ENCODE measurements at regions not wholly inside any gene's neighbourhood (a gene's known extent, or its start where the extent isn't known, plus 50 kb on each side); places are given as distances from the start of the nearest gene placed in this dataset.

DNA sequence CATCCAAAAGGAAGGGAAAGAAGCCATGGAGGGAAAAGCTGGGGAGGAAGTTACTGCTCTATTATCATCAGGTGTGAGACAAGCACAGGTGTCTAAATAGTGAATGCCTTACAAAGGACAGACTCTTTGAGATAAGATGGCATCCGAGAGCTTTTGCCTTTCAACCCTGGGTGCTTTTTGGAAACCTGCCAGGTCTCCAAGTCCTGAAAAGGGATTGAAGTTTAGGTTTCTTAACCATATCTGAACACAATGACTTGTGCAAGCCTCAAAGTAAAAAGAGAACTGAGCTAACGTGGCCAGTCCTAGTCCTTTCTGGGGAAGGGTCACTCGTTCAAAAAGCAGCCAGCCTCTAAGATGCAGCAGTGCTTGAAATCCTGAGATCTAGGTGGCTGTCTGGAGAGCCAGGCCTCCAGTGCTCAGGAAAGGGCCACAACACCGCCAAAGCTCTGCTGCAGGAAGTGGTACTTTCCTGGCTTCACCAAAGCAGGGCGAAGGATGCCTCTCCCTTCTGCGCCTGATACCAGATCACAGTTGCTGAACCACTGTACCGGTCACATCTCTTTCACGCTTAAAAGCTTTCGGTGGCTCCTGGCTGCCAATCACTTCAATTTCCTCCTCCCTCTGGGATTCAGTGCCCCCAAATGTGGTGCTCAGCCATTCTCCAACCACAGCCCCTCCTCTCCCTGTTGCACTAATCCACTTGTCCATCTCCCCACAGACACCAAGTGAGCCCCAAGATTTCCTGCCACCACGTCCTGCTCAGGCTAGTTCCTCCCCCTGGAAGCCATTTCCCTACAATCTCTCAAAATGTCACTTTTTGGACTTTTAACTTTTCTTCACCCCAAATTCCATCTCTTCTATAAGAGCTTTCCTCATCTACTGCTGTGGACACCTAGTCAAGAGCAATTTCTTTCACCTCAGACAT, 104.1 kb upstream of the LPP start:
- no peak overlapping the region for H3K27ac Mint-ChIP-seq
- CTCF ChIA-PET = interaction anchor here (1.0 to 4.9 kb wide), 4 partner anchors 302 to 313 kb away, joined by 3 to 39 read pairs (median 4); partner anchors contain the start of gene BCL6
- ATAC-seq (no peak), DNase-seq (ENCODE audit: low spot score) (no peak)
- peaks cover 20% of the 10 kb centered on the region for H3K4me1 Mint-ChIP-seq
- H3K27me3 Mint-ChIP-seq (ENCODE audit: low read depth) = peaks cover 14% of the 10 kb centered on the region
- no peak overlapping the region for H3K4me3 Mint-ChIP-seq
- POLR2A ChIA-PET = no interaction called here
- H3K9me3 Mint-ChIP-seq = no peaks in the 10 kb centered on the region
- no peaks in the 10 kb centered on the region for H3K36me3 Mint-ChIP-seq
- TF ChIP-seq, protein P1, sequence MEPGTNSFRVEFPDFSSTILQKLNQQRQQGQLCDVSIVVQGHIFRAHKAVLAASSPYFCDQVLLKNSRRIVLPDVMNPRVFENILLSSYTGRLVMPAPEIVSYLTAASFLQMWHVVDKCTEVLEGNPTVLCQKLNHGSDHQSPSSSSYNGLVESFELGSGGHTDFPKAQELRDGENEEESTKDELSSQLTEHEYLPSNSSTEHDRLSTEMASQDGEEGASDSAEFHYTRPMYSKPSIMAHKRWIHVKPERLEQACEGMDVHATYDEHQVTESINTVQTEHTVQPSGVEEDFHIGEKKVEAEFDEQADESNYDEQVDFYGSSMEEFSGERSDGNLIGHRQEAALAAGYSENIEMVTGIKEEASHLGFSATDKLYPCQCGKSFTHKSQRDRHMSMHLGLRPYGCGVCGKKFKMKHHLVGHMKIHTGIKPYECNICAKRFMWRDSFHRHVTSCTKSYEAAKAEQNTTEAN (CRISPR knock-in tag; IDR thresholded peaks at IDR 0.05) = no peak
- TF ChIP-seq, protein P2, sequence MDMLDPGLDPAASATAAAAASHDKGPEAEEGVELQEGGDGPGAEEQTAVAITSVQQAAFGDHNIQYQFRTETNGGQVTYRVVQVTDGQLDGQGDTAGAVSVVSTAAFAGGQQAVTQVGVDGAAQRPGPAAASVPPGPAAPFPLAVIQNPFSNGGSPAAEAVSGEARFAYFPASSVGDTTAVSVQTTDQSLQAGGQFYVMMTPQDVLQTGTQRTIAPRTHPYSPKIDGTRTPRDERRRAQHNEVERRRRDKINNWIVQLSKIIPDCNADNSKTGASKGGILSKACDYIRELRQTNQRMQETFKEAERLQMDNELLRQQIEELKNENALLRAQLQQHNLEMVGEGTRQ (CRISPR knock-in tag; IDR thresholded peaks at IDR 0.05) = no peak
- TF ChIP-seq HMGA2 (CRISPR knock-in tag; IDR thresholded peaks at IDR 0.05) = no peak
- TF ChIP-seq, protein P3, sequence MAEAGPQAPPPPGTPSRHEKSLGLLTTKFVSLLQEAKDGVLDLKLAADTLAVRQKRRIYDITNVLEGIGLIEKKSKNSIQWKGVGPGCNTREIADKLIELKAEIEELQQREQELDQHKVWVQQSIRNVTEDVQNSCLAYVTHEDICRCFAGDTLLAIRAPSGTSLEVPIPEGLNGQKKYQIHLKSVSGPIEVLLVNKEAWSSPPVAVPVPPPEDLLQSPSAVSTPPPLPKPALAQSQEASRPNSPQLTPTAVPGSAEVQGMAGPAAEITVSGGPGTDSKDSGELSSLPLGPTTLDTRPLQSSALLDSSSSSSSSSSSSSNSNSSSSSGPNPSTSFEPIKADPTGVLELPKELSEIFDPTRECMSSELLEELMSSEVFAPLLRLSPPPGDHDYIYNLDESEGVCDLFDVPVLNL (CRISPR knock-in tag; IDR thresholded peaks at IDR 0.05; ENCODE audit: borderline replicate concordance, low read depth) = no peak
- TF ChIP-seq SMAD3 (CRISPR knock-in tag; IDR thresholded peaks at IDR 0.05; ENCODE audit: borderline replicate concordance) = no peak

DNA sequence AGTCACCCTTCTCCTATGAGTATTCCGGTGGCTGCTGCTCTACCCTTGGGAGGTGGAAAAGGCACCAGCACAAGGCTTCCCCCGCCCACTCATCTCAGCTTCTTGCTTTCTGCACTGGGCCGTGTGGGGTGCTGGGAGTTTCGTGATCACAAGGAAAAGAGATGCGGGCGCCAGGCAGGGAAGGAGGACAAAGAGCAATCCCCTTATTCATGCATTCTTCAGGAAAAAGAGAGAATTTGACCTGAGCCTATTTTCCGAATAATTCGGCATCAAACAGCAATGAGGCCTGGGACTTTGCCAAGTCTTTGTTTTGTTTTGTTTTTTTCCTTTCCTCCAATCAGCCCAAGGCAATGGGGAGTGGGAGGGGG, 102.2 kb upstream of the LPP start:
- no peak for DNase-seq (ENCODE audit: low spot score)
- TF ChIP-seq TEAD4 (CRISPR knock-in tag; IDR thresholded peaks at IDR 0.05) = no peak
- TF ChIP-seq RORB (CRISPR knock-in tag; IDR thresholded peaks at IDR 0.05) = no peak
- TF ChIP-seq, protein P4, sequence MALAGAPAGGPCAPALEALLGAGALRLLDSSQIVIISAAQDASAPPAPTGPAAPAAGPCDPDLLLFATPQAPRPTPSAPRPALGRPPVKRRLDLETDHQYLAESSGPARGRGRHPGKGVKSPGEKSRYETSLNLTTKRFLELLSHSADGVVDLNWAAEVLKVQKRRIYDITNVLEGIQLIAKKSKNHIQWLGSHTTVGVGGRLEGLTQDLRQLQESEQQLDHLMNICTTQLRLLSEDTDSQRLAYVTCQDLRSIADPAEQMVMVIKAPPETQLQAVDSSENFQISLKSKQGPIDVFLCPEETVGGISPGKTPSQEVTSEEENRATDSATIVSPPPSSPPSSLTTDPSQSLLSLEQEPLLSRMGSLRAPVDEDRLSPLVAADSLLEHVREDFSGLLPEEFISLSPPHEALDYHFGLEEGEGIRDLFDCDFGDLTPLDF (CRISPR knock-in tag; IDR thresholded peaks at IDR 0.05) = no peak
- no peak for TF ChIP-seq ZNF317 (CRISPR knock-in tag; IDR thresholded peaks at IDR 0.05; ENCODE audit: borderline replicate concordance, low read depth)
- TF ChIP-seq, protein P3 (CRISPR knock-in tag; IDR thresholded peaks at IDR 0.05; ENCODE audit: borderline replicate concordance, low read depth) = no peak
- TF ChIP-seq ELF4 (CRISPR knock-in tag; IDR thresholded peaks at IDR 0.05; ENCODE audit: low read depth) = no peak
- TF ChIP-seq SMAD3 (CRISPR knock-in tag; IDR thresholded peaks at IDR 0.05; ENCODE audit: borderline replicate concordance) = no peak
- TF ChIP-seq, protein P5, sequence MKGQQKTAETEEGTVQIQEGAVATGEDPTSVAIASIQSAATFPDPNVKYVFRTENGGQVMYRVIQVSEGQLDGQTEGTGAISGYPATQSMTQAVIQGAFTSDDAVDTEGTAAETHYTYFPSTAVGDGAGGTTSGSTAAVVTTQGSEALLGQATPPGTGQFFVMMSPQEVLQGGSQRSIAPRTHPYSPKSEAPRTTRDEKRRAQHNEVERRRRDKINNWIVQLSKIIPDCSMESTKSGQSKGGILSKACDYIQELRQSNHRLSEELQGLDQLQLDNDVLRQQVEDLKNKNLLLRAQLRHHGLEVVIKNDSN (CRISPR knock-in tag; IDR thresholded peaks at IDR 0.05) = no peak
- no peak for TF ChIP-seq ZNF396 (CRISPR knock-in tag; IDR thresholded peaks at IDR 0.05; ENCODE audit: borderline replicate concordance)
- TF ChIP-seq, protein P6, sequence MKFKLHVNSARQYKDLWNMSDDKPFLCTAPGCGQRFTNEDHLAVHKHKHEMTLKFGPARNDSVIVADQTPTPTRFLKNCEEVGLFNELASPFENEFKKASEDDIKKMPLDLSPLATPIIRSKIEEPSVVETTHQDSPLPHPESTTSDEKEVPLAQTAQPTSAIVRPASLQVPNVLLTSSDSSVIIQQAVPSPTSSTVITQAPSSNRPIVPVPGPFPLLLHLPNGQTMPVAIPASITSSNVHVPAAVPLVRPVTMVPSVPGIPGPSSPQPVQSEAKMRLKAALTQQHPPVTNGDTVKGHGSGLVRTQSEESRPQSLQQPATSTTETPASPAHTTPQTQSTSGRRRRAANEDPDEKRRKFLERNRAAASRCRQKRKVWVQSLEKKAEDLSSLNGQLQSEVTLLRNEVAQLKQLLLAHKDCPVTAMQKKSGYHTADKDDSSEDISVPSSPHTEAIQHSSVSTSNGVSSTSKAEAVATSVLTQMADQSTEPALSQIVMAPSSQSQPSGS (CRISPR knock-in tag; IDR thresholded peaks at IDR 0.05; ENCODE audit: borderline replicate concordance, low read depth) = no peak
- TF ChIP-seq, protein P7, sequence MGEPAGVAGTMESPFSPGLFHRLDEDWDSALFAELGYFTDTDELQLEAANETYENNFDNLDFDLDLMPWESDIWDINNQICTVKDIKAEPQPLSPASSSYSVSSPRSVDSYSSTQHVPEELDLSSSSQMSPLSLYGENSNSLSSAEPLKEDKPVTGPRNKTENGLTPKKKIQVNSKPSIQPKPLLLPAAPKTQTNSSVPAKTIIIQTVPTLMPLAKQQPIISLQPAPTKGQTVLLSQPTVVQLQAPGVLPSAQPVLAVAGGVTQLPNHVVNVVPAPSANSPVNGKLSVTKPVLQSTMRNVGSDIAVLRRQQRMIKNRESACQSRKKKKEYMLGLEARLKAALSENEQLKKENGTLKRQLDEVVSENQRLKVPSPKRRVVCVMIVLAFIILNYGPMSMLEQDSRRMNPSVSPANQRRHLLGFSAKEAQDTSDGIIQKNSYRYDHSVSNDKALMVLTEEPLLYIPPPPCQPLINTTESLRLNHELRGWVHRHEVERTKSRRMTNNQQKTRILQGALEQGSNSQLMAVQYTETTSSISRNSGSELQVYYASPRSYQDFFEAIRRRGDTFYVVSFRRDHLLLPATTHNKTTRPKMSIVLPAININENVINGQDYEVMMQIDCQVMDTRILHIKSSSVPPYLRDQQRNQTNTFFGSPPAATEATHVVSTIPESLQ (CRISPR knock-in tag; IDR thresholded peaks at IDR 0.05) = no peak
- TF ChIP-seq ESRRA (CRISPR knock-in tag; IDR thresholded peaks at IDR 0.05; ENCODE audit: borderline replicate concordance) = no peak
- no peak for TF ChIP-seq HMGA2 (CRISPR knock-in tag; IDR thresholded peaks at IDR 0.05)
- TF ChIP-seq, protein P8, sequence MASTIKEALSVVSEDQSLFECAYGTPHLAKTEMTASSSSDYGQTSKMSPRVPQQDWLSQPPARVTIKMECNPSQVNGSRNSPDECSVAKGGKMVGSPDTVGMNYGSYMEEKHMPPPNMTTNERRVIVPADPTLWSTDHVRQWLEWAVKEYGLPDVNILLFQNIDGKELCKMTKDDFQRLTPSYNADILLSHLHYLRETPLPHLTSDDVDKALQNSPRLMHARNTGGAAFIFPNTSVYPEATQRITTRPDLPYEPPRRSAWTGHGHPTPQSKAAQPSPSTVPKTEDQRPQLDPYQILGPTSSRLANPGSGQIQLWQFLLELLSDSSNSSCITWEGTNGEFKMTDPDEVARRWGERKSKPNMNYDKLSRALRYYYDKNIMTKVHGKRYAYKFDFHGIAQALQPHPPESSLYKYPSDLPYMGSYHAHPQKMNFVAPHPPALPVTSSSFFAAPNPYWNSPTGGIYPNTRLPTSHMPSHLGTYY (CRISPR knock-in tag; IDR thresholded peaks at IDR 0.05) = no peak
- no peak for TF ChIP-seq NR3C1 (CRISPR knock-in tag; conservative IDR thresholded peaks at IDR 0.05; ENCODE audit: low read depth)
- no peak for TF ChIP-seq NFYB (CRISPR knock-in tag; conservative IDR thresholded peaks at IDR 0.05; ENCODE audit: low read depth)

More for the DNA sequence above, 102.2 kb upstream of the LPP start:
- no peak for ATAC-seq
- CTCF ChIA-PET = interaction anchor here (1.1 to 4.9 kb wide), 7 partner anchors 10 to 312 kb away, joined by 3 to 39 read pairs (median 5); partner anchors contain the start of gene BCL6
- POLR2A ChIA-PET = interaction anchor here (1.1 to 1.6 kb wide), 5 partner anchors 13 to 311 kb away, joined by 3 to 11 read pairs (median 4); partner anchors contain the start of genes BCL6 and LPP
- Mint-ChIP-seq H3K4me3 (no peak overlapping the region), H3K27me3 (ENCODE audit: low read depth) (peaks cover 14% of the 10 kb centered on the region), H3K4me1 (peaks cover 20% of the 10 kb centered on the region), H3K36me3 (no peaks in the 10 kb centered on the region), H3K27ac (peak overlapping the region; percentile 29; the same call in 1 of the 2 replicates), H3K9me3 (no peaks in the 10 kb centered on the region)

Measured in WTC11 (cell line).